Right ventricle myocardium superior (tissue), 1 donor: ENCODE measurements at regions not wholly inside any gene's neighbourhood (a gene's known extent, or its start where the extent isn't known, plus 50 kb on each side); places are given as distances from the start of the nearest gene placed in this dataset.
"Not testable (repeated sequence)": the region's sequence is repeated elsewhere in the genome, so short reads cannot be mapped to it uniquely, and the experiment has no call there.

Experiments used
- ATAC-seq: fragments of 200-7000 bp; cut with Tn5 transposase; one replicate; pipeline ENCODE4 v1.9.1; 2020; ENCODE audit warnings: mild to moderate bottlenecking; ENCODE audit not compliant: poor library complexity
- DNase-seq: peaks from one replicate; pipeline ENCODE4 v3.0.0-alpha.2; 2020
- intact Hi-C: fragments of 100-400 bp; cut with DNase I; formaldehyde crosslinking; loops from one replicate; pipeline ENCODE4 v1.11.2; 2022
- donor health status: DM: no; HTN: yes; CAD: no; lungs with severe emphysema.

DNA sequence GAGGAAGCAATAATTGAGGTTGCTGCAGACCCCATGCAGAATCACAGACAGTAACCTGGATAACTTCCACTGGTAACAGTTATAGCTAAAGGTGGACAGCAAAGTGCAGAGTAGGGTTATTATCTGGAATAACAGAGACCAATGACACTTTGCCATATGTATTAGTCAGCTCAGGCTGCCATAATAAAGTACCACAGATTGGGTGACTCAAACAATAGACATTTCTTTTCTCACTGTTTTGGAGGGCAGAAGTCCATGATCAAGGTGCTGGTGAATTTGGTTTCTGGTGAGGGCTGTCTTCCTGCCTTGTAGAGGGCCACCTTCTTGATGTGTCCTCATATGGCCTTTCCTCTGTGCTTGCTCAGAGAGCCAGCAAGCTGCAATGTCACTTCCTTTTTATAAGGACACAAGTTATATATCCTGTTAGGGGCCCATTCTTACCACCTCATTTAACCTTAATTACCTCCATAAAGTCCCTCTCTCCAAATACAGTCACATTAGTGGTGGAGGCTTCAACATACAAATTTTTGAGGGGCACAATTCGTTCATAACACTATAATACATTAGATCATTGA is 191.0 kb upstream of the LRP1B start:
- ATAC-seq (no peak), DNase-seq (no peak)
- intact Hi-C loops = no loop called here

- DNase-seq (no peak), ATAC-seq (no peak)
- intact Hi-C loops = no loop called here
Measured at GRCh38 chr2:142320067-142320466, 189.3 kb upstream of the LRP1B start.

DNA sequence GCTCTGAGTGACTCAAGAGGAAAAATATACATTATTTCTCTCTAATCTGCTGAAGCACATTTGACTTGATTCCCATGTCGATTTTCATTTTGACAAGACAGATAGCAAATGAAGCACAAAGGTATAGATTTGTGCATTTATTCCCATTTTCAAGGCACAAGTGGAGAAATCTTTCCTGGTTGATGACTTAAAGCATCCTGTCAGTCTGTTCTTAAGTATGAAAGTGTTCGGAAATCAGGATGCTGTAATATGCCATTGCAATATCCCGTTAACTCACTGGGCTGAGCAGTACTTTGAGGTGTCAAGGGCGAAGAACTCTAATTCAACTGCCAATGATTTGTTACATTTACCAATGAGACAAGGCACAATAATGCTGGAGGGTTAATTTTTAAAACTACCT is 185.2 kb upstream of the LRP1B start:
- ATAC-seq (no peak), DNase-seq (no peak)
- intact Hi-C loops = no loop called here

DNA sequence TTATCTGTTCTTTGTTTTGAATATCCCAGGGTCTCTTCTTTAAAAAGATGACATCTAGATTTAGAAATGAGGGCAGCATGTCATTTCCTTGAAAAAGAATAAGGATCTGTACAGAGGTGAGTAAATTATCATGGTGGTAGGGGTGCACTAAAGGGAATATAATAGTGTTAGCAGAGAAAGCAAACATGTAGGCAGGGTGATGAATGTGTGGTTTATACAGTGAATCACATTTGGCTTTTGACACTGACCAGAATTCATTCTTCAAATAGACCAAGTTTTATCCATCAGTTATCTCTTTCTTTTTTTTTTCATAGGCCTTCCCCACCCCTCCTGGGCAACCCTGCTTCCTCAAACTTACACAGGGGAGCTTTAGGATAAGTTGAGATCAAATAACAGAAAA is 184.5 kb upstream of the LRP1B start:
- intact Hi-C loops = no loop called here
- ATAC-seq = no peak
- DNase-seq = no peak

DNA sequence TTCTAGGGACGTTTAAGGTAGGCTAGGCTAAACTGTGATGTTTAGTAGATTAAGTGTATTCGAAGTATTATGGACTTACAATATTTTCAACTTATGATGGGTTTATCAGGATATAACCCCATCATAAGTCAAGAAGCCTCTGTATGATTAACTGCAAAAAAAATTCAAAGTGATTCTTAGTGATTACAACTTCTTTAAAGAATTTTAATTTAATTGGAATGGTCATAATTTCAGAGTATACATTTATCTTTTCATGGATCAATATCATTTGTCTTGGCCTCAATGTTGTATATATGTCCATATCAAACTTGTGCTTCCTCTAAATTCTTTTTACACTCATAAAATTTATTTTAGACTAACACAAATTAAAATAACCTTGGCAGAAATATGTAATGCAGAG is 183.3 kb upstream of the LRP1B start:
- intact Hi-C loops = no loop called here
- DNase-seq = no peak
- ATAC-seq = no peak

- DNase-seq (no peak), ATAC-seq (no peak)
- intact Hi-C loops = no loop called here
Measured at GRCh38 chr2:142310530-142310929, 179.7 kb upstream of the LRP1B start.

DNA sequence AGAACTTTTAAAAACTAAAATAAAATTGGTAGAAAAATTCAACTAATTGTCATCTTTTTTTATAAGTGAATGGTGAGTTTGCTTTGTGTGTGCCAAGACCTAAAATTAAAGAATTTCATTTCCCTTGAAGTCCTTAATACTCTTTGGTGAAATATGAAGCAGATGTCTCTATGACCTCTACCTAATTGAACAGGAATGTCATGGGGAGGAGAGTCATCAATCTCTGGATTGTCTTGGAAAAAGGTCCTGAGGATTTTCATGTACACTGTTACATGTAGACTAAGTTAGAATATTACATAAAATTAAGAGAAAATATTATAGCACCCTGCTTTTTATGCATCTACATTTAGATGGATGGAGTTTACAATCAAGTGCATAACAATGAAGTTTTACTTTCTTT is 177.9 kb upstream of the LRP1B start:
- no peak for ATAC-seq
- intact Hi-C loops = no loop called here
- no peak for DNase-seq

DNA sequence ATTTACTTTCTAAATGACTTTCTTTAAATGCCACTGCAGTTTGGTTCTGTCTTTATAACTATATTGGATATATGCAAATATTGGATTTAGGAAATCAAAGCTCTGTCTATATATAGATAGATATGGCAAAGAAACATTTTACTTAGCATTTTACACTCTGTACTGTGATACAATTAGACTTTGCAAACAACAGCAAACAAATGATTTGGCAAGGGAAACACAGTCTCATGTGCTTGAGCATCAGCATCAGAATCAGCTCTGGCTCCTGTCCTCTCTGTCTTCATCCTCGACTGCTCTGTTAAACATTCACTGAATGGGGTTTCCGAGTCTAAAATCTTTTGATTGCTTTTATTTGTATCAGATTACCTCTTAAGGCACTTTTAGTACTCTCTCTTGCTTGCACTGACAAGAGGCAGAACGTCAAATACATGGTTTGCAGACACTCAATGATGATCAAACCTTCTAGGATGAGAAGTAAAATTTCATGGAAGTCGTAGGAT is 176.8 kb upstream of the LRP1B start:
- ATAC-seq (no peak), DNase-seq (no peak)
- intact Hi-C loops = no loop called here

- ATAC-seq = no peak
- no peak for DNase-seq
Measured at GRCh38 chr2:142307086-142307485, 176.3 kb upstream of the LRP1B start.

GRCh38 chr2:142306131-142306530 is 175.3 kb upstream of the LRP1B start:
- ATAC-seq (no peak), DNase-seq (no peak)
- intact Hi-C loops = no loop called here

More at GRCh38 chr2:142307086-142307485, 176.3 kb upstream of the LRP1B start:
- intact Hi-C loops = no loop called here

DNA sequence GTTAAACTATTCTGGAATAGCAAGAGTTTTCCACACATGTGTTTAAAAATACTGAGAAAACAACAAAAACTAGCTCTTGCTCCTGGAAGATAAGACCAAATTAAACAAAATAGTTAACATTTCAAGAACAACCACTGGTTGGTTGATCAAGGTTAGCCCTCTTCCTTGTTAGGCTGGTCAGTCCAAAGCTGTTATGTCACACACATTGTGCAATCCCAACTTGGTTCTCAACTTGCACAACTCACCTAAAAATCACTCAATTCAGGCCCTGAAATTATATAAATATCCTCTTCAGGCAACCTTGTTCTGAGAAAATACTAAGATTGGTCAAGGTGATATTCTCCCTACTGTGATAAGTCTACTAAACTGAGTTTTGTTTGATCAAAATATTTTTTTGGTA is 169.7 kb upstream of the LRP1B start:
- intact Hi-C loops = no loop called here
- no peak for DNase-seq
- no peak for ATAC-seq

GRCh38 chr2:142299021-142299420 is 168.2 kb upstream of the LRP1B start:
- ATAC-seq = no peak

DNA sequence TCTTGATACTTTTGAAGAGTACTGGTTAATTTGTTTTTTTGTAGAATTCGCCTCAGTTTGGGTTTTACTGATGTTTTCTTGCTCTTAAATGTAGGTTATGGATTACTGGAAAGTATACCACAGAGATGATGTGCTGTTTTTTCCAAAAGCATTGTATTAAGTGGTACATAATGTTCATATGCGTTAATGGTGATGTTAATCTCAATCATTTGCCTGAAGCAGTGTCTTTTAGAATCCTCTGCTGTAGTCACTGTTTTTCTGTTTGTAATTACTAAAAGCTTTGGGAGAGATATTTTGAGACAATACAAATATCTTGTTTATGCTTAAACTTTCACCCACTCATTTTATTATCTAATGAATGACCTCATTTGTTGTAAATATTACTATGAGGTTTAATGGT is 163.4 kb upstream of the LRP1B start:
- intact Hi-C loops = no loop called here
- no peak for DNase-seq
- ATAC-seq = no peak

More at GRCh38 chr2:142299021-142299420, 168.2 kb upstream of the LRP1B start:
- no peak for DNase-seq
- intact Hi-C loops = no loop called here

DNA sequence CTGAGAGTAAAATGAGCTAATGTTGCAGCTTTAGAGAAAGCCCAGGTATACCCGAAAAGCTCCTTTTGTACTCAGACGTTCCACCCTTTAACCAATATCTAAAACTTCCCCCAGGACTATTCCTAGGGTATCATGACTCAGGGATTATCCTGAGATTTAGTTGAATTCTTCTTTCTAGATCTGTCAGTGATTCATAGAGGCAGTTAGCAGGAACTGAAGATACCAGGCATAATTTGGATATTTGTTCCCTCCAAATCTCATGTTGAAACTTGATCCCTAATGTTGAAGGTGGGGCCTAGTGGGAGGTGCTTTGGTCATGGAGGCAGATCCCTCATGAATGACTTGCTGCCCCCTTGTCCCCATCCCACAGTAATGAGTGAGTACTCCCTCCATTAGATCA is 161.2 kb upstream of the LRP1B start:
- intact Hi-C loops = no loop called here
- DNase-seq (no peak), ATAC-seq (no peak)

GRCh38 chr2:142290931-142291330 is 160.1 kb upstream of the LRP1B start:
- no peak for ATAC-seq

GRCh38 chr2:142286618-142287017 is 155.8 kb upstream of the LRP1B start:
- DNase-seq (no peak), ATAC-seq (no peak)
- intact Hi-C loops = no loop called here

More at GRCh38 chr2:142290931-142291330, 160.1 kb upstream of the LRP1B start:
- no peak for DNase-seq
- intact Hi-C loops = no loop called here

DNA sequence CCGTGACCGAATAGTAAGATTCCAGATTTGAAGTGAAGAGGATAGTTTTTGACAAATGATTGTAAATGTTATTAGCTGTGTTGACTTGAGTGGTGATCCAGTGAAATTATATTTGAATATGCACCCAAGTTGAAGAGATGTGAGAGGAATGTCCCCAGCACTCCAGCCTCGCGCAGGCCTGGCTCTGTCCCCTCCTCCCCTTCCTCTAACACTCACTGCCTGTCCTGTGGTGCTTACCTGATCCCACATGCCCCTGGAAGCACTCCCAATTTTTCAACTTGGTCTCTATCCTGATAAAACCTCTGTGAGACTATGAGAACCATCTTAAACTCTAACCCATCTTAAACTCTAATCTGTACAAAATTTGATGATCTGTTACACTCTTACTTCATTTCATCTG is 154.7 kb upstream of the LRP1B start:
- ATAC-seq = no peak
- intact Hi-C loops = no loop called here
- no peak for DNase-seq

GRCh38 chr2:142284336-142284735 is 153.5 kb upstream of the LRP1B start:
- ATAC-seq, DNase-seq, intact Hi-C loops: not testable (repeated sequence)

- DNase-seq (no peak), ATAC-seq (no peak)
- intact Hi-C loops = no loop called here
Measured at GRCh38 chr2:142280831-142281230, 150.0 kb upstream of the LRP1B start.

GRCh38 chr2:142270990-142271389 is 140.2 kb upstream of the LRP1B start:
- no peak for DNase-seq
- ATAC-seq = no peak
- intact Hi-C loops = no loop called here

DNA sequence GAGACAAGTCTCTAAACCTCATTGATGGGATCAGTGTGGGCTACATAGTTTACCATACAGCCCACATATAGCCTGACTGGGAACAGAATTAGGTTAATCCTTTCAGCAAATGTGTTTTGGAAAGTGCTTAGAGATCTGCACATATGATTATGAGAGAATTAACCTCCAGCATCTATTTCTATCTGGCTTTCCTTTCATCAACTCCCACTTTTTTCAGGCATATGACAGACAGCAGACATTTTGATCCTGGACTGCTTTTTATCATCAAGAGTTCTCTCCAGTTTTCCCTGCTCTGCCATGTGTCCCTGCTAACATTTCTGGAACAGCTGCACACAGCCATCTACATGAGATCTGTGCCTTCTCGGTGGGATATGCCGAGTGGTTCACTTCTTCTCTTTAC is 139.5 kb upstream of the LRP1B start:
- intact Hi-C loops = no loop called here
- ATAC-seq (no peak), DNase-seq (no peak)
